ENCODE measurements at regions not wholly inside any gene's neighbourhood (a gene's known extent, or its start where the extent isn't known, plus 50 kb on each side); places are given as distances from the start of the nearest gene placed in this dataset.

- Histone ChIP-seq H3K4me1 (replicated peaks in 1 of 2; ENCODE audit: control insufficient read depth in 2 of 2, insufficient read depth in 2 of 2, low read length in 2 of 2) (no peaks in the 10 kb centered on the region), H3K9me1 (ENCODE audit: control insufficient read depth, insufficient read depth, low read length) (no peaks in the 10 kb centered on the region), H3K4me2 (ENCODE audit: insufficient read depth, low read length) (no peak overlapping the region), H3K36me3 (ENCODE audit: control insufficient read depth, insufficient read depth, low read length) (no peaks in the 10 kb centered on the region), H3K9me3 (replicated peaks; ENCODE audit: control insufficient read depth, insufficient read depth, low read depth, low read length) (no peaks in the 10 kb centered on the region; the same call in 1 of the 2 replicates), H3K27me3 (ENCODE audit: control insufficient read depth in 2 of 2, insufficient read depth in 2 of 2, low read length in 2 of 2) (no peaks in the 10 kb centered on the region), H4K20me1 (replicated peaks; ENCODE audit: control insufficient read depth, insufficient read depth, low read length) (no peaks in the 10 kb centered on the region), H3K79me2 (ENCODE audit: control insufficient read depth, insufficient read depth, low read length) (no peaks in the 10 kb centered on the region), H2AFZ (ENCODE audit: low read depth, low read length) (no peak overlapping the region), H3K9ac (ENCODE audit: insufficient read depth in 1 of 2, low read depth in 2 of 2, low read length in 2 of 2) (no peak overlapping the region), H3K27ac (ENCODE audit: extremely low read depth, low read depth, low read length) (no peak overlapping the region), H3K4me3 (no peak overlapping the region)
- CTCF ChIA-PET (ENCODE audit: low intra/inter-chr PET ratio), result no interaction called here
- POLR2A ChIA-PET, result interaction anchor here (0.9 kb wide), 1 partner anchor 15 kb away, joined by 4 read pairs; no protein-coding TSS in a partner anchor
- no peak for TF ChIP-seq ELK1 (CRISPR knock-in tag; IDR thresholded peaks at IDR 0.05)
- no TSS peak for BruUV-seq (replicated peaks)
- in situ Hi-C loops (cut with MboI), result no loop called here
- FAIRE-seq (no peak), ATAC-seq (no peak), DNase-seq (ENCODE audit: extremely low read depth in 1 of 4, low spot score in 3 of 4) (no peak)
- intact Hi-C loops (cut with micrococcal nuclease), result no loop called here
- WGBS (ENCODE audit: insufficient coverage, low coverage, missing lambda C conversion rate), result 2% methylated on average over 3 of the region's 3 CpGs
Observed at GRCh38 chr3:3627114-3627513, 172.1 kb upstream of the LRRN1 start.

- no peak overlapping the region for H3K4me3 ChIP-seq
- ATAC-seq (no peak), FAIRE-seq (no peak), DNase-seq (ENCODE audit: extremely low read depth in 1 of 4, low spot score in 3 of 4) (no peak)
- H2AFZ ChIP-seq (ENCODE audit: low read depth, low read length), result no peak overlapping the region
- no peak overlapping the region for H3K27ac ChIP-seq (ENCODE audit: extremely low read depth, low read depth, low read length)
- no peaks in the 10 kb centered on the region for H3K27me3 ChIP-seq (ENCODE audit: control insufficient read depth in 2 of 2, insufficient read depth in 2 of 2, low read length in 2 of 2)
- no peaks in the 10 kb centered on the region for H3K4me1 ChIP-seq (replicated peaks in 1 of 2; ENCODE audit: control insufficient read depth in 2 of 2, insufficient read depth in 2 of 2, low read length in 2 of 2)
- H3K9me1 ChIP-seq (ENCODE audit: control insufficient read depth, insufficient read depth, low read length), result no peaks in the 10 kb centered on the region
- WGBS (ENCODE audit: insufficient coverage, low coverage, missing lambda C conversion rate), result 1% methylated on average over 4 of the region's 4 CpGs
- ChIA-PET POLR2A (no interaction called here), CTCF (ENCODE audit: low intra/inter-chr PET ratio) (no interaction called here)
- TF ChIP-seq ZNF311 (CRISPR knock-in tag; IDR thresholded peaks at IDR 0.05), result no peak
- no peak for TF ChIP-seq SAFB (IDR thresholded peaks at IDR 0.05; ENCODE audit: borderline replicate concordance, low read depth, low read length)
- no peak for TF ChIP-seq PHTF2 (CRISPR knock-in tag; IDR thresholded peaks at IDR 0.05)
- no peak for TF ChIP-seq PYGO2 (tag; IDR thresholded peaks at IDR 0.05)
- no peak for TF ChIP-seq NR4A1 (CRISPR knock-in tag; IDR thresholded peaks at IDR 0.05)
- no peak for TF ChIP-seq NR4A1 (tag; IDR thresholded peaks at IDR 0.05)
- no peak for TF ChIP-seq HNRNPLL (IDR thresholded peaks at IDR 0.05; ENCODE audit: low read depth, low read length, poor library complexity, severe bottlenecking)
- no peak for TF ChIP-seq WHSC1 (IDR thresholded peaks at IDR 0.05; ENCODE audit: low read length)
- in situ Hi-C loops (cut with MboI), result no loop called here
- no peaks in the 10 kb centered on the region for H3K79me2 ChIP-seq (ENCODE audit: control insufficient read depth, insufficient read depth, low read length)
- no peaks in the 10 kb centered on the region for H3K36me3 ChIP-seq (ENCODE audit: control insufficient read depth, insufficient read depth, low read length)
- no peak overlapping the region for H3K4me2 ChIP-seq (ENCODE audit: insufficient read depth, low read length)
- intact Hi-C loops (cut with micrococcal nuclease), result no loop called here
- H3K9ac ChIP-seq (ENCODE audit: insufficient read depth in 1 of 2, low read depth in 2 of 2, low read length in 2 of 2), result no peak overlapping the region
- no TSS peak for BruUV-seq (replicated peaks)
- no peaks in the 10 kb centered on the region; the same call in 1 of the 2 replicates for H3K9me3 ChIP-seq (replicated peaks; ENCODE audit: control insufficient read depth, insufficient read depth, low read depth, low read length)
- no peaks in the 10 kb centered on the region for H4K20me1 ChIP-seq (replicated peaks; ENCODE audit: control insufficient read depth, insufficient read depth, low read length)
Observed at GRCh38 chr3:3625544-3626271, 173.5 kb upstream of the LRRN1 start.

Data from K562 (cell line).